HG02885 (cell line): ENCODE measurements at regions not wholly inside any gene's neighbourhood (a gene's known extent, or its start where the extent isn't known, plus 50 kb on each side); places are given as distances from the start of the nearest gene placed in this dataset.
A peak's percentile ranks its signal among the peaks of the same experiment; 100 is the strongest.
"Not testable (repeated sequence)": the region's sequence is repeated elsewhere in the genome, so short reads cannot be mapped to it uniquely, and the experiment has no call there.

Experiments
- ATAC-seq: cut with Tn5 transposase; IDR thresholded peaks from one replicate; pipeline ENCODE4 v1.9.1; 2021; ENCODE audit warnings: mild to moderate bottlenecking; ENCODE audit not compliant: unreplicated experiment, poor library complexity

DNA sequence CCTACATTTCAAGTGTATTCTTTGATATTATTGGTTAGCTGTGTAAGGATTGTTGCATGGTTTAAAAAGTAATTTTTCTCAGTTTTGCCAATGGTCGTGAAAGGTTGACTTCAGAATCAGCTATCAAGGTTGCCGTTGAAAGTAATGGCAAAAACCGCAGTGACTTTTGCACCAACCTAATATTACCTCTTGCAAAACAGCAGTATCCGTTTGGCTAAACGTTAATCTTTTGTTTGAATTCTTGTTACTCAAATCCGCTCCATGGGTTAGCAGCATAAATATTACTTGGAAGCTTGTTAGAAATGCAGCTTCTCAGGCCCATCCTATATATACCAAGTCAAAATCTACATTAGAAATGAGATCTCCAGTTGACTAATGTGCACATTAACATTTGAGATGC, 141.6 kb upstream of the PRSS12 start:
- not testable (repeated sequence) for ATAC-seq

DNA sequence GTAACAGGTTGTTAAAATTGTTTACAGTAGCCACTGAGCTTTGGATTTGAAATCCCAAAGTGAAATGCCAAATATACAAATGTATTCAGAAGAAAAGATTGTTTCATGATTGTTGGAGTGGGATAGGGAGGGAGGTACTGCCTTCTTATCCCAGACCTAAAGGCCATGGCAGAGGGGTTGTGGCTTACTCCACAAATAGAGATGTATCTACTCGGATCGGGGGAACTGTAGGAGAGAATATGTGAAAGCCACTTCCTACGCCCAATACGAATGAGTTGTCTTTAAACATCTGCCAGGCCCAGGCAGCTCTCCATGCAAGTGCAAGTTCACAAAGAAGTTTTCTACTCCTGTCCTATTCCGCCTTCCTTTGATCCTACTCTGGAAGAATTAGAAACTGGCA, 150.2 kb upstream of the PRSS12 start:
- ATAC-seq = not testable (repeated sequence)

DNA sequence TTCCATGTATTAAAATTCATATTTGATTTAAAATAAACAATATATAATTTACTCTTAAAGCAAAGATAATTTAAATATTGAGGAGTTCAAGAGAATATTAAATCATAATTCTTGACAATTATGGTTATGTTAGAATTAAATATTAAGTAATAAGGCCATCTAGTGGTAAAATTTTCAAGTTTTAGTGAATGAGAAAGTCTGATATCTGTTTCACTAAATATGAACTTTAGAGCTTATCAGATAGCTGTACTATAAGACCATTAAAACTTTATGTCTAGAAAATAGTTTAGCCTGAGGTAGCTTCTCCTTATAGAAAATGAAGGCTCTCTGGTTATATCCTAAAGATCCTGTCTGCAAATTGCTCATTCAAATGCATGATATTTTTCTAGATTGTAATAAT, 152.1 kb upstream of the PRSS12 start:
- ATAC-seq = not testable (repeated sequence)

DNA sequence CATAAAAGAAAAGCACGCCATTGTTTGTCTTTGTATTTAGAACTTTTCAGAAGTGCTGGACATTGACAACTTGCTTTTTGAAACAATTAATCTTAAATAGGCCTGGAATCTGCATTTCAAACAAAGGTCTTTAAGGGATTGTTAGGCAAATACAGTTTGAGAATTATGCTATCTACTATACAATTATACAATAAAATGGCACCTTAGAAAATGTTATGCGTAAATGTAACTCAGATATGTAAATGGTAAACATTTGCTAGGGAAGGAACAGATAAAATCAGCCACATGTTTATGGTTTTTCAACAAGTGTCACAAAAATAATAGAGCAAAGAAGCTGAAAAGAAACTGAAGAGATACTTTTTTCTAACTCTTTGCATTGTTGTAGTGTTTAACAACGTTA, 152.7 kb upstream of the PRSS12 start:
- ATAC-seq = not testable (repeated sequence)

DNA sequence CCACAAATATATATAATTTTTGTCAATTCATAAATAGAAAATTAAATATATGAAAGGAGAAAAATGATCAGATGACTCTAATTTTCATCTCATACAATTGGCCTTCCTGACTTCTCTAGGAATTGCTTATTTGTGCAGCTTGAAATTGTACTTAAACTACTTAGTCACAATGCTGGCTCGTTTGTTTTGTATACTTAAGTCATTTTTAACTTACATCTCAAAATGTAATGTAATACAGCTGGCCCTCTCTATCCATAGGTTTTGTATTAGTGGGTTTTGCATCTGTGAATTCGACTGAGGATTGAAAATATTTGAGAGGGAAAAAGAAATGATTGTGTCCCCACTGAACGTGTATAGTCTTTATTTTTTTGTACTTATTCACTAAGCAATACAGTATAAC, 160.1 kb upstream of the PRSS12 start:
- not testable (repeated sequence) for ATAC-seq

DNA sequence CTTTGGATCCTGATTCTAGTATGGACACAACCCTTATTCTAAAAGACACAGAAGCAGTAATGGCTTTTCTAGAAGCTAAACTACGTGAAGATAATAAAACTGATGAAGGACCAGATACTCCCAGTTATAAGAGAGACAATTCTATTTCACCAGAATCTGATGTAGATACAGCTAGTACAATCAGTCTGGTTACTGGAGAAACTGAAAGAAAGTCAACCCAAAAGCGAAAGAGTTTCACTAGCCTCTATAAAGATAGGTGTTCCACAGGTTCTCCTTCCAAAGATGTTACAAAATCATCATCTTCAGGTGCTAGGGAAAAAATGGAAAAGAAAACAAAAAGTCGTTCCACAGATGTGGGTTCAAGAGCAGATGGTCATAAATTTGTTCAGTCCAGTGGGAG, 161.5 kb upstream of the PRSS12 start:
- ATAC-seq = not testable (repeated sequence)

DNA sequence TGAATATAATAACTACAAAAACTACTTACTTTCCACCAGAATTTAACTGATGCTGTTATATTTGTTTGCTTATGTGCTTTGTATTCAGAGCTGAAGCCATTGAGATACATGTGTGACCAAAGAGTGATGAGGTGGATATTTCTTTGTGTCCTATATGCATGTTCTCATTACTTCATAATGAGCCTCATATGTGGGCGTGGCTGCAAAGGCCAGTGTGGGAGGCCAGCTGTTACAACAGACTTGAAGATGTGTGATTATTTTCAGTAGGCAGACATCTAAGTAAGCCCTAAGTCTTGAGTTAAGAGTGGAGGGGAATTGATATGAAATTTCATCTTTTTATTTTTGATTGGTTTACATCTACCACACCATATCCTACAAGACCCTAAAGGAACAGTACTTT, 163.3 kb upstream of the PRSS12 start:
- not testable (repeated sequence) for ATAC-seq

DNA sequence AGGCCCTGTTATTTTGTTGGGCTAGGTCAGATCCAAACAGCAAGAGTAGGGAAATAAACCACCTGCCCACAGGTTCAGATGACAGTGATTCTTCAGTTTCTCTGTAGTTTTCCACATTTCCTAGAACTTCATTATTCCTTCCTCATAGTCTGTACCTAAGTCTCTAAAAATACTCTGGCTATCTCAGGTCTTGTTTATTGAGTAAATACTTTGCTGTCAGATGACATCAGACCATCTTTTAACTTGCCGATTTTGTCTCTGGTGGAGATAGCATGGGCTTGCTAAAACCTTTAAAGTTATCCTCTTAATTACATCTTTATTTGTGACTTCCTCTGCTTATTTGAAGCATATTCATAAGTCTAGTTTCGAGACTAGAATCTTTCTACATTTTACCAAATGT, 155.1 kb upstream of the METTL14 start:
- ATAC-seq = not testable (repeated sequence)

DNA sequence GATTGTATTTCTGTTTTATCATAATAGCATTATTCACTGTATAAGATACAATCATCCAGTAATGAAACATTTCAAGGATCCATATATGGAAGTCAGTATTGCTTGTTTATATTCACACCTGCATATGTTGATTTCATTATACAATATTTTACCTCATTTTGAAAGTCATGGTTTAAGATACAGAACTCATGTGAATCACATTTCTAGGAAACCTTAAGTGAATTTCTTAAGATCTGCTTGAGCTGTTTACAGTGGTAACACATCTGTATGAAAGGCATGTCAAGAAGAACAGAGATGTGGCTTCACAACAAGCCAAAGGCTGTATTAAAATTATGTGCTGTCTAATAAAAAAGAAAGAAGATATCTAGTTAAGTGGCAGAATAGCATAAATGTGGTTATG, 153.2 kb upstream of the METTL14 start:
- not testable (repeated sequence) for ATAC-seq

DNA sequence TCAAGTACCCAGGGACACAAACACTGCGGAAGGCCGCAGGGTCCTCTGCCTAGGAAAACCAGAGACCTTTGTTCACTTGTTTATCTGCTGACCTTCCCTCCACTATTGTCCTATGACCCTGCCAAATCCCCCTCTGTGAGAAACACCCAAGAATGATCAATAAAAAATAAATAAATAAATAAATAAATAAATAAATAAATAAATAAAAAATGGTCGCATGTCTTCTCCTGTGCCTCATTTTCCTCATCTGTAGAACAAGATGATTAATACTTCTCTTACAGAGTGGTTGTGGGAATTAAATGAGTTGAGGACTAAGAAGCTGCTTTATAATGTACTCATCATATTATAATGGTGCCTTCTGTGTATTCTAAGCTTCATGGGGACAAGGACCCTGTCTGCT, 149.4 kb upstream of the METTL14 start:
- not testable (repeated sequence) for ATAC-seq

DNA sequence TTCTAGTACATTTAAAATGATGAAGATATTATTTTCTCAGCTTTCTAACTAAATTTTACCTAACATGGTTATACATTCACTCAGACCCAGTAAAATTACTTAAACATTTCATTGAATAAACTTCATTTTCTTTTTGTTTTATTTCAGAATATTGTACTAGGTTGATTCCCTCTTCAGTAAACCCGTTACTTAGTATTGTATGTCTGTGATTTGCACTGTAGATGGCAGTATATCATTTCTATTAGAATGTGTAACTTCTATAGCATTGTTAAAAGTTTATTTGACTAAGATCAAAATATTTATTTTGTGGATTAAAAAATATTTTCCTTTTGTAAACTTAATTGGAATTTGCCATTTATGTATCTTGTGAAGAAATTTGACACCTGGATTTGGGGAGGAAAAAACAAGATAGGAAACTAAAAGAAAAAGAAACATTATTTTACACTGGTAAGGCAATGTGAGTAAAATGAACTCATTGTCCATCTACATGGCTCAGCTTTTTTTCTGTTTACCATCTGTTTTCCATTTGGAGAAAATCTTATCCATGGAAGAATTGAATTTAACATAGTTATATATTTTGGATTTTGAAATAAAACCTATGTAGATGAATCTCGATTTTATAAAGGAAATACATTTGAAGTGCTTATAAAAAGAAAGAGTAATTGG, 145.6 kb upstream of the METTL14 start:
- peak; percentile 82 for ATAC-seq

DNA sequence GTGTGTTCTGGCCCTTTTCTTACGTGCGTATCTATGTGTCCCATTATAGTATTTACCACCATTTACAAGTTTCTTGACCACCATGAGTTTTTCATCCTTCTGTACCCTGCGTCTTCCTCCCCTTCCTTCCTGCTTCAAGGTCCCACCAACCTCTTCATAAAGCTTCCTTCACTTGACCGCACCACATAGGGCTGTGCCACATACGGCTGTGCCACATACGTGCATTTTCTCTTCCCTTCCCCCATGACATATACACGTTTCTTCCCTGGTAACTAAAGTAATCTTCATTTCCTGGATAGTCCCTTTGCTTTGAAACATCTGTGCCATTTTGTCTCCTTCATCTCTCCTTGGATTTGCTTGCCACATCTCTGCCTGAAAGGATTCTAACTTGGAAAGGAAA, 128.6 kb upstream of the METTL14 start:
- not testable (repeated sequence) for ATAC-seq

DNA sequence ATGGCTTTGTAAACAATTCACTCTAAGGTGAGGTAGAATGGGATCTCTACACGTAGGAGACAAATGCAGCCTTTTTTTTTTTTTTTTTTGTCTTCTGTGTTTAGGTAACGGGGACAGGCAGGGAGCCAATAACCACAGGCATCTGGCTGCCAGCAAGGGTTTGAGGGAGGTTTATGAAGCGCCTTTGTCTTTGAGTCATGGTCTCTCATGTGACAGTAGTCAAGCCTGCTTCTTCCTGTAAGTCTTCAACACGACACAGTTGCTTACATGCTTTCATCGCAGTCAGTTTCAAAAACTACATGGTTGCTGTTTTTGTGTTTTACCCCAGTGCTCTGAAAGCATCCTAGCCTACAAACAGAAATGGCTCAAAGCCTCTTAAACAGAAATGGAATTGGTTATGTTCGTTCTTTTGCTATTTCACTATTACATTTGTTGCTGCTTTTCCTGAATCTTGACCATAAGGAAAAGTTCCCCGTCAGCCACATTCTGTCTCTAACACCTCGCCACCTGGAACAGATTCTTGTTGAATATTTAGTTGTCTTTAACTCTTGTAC, 127.8 kb upstream of the METTL14 start:
- no peak for ATAC-seq

DNA sequence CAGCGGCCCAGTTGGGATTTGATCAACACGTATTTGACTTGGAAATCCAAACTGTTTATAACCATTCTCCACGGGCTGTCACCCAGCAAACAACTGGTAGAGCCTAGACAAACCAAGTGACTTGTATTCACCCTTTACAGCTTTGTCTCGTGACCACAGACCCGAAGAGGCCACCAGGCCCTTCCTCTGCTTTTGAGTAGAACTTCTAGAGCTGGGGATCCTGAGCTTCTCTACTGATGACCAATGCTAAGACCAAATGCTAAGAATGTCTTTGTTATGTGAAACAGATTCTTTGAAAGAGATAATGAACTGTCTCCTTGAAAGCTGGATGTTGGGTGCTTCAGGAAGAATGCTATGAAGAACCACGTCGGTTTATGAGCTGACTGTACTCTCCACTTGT, 127.0 kb upstream of the METTL14 start:
- not testable (repeated sequence) for ATAC-seq

DNA sequence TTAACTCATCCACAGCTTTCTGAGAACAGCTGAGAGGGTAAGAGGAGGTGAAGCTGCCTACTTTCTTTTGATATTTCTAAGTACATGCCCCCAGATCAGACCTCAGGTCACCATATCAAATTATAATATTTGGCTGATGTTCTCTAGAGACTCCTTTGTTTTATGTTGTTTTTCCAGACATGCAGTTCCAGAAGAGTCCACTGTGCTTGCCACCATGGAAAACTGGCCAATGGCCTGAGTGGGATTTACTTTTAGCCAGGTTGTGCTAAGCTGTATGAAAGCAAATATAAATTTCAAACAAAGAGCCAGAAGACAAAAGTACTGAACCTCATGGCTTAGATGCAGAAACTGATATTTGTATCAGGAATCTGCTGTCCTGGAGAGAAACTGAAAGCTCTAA, 123.6 kb upstream of the METTL14 start:
- ATAC-seq = not testable (repeated sequence)

DNA sequence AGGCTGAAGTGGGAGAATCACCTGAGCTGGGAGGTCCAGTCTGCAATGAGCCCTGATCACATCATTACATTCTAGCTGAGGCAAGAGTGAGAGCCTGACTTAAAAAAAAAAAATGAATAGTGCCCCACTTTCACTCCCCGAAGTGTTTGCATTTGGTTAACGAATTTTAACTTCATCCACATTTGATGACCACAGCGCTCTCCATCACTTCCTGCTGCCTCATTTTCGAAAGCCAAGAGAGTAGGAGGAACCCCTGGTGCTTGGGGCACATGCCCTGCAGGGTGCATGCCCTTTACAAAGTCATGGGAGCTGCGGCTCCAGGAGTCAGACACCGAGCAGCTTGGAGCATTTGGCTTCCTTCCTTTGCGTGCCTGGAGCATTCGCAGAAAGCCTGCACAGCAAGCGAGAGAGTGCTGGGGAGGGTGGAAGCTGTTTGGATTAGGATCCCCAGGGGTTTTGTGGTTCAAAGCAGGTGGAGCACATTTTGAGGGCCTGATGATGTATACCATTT, 119.1 kb upstream of the METTL14 start:
- ATAC-seq = peak; percentile 77

DNA sequence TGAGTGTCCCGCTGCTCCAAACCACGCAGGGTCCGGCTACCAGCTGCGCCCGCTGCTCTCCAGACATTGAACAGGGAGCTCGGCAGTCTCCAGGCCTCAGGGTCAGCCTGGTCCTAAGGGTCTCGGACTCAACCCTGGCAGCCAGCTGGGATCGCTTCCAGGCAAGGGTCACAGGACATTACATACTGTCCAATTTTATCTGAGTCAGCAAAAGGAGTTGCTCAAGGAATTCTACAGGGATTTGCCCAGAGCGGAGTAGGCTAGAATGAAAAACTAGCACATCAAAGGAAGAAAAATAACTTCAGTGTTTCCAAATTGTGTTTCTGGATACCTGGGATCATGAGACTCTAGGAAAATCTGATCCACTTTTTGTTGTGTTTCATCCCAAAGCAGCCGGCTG, 112.2 kb upstream of the METTL14 start:
- ATAC-seq = not testable (repeated sequence)

DNA sequence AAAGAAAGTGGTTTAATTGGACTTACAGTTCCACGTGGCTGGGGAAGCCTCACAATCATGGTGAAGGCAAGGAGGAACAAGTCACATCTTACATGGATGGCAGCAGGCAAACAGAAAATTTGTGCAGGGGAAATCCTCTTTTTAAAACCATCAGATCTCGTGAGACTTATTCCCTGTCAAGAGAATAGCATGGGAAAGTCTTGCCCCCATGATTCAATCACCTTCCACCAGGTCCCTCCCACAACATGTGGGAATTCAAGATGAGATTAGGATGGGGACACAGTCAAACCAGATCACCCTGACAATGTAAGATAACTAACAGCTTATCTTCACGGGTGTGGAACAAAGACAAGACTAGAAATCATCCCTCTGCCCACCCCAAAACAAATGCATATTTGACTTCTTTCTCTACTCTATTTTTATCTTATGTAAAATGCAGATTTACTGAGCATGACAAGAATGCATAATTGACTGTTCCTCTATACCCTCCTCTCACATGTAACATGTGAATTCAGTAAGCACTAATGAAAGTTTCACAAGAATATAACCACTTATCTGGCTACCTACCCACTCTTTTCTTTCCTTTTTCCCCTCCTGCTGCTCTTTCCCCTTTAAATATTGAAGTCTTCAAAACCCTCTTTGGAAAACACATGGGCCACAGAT, 110.8 kb upstream of the METTL14 start:
- ATAC-seq = not testable (repeated sequence)

DNA sequence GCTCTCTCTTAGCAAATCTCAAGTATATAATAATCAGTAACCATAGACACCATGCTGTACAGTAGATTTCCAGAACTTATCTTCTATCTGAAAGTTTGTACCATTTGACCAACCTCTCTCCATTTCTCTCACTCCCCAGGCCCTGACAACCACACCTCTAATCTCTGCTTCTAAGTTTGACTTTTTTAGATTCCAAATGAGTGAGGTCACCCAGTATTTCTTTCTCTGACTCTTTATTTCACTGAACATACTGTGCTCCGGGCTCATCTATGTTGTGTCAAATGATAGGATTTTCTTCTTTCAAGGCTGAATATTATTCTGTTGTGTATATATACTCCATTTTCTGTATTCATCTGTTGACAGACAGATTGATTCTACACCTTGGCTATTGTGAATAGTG, 110.1 kb upstream of the METTL14 start:
- ATAC-seq = not testable (repeated sequence)

DNA sequence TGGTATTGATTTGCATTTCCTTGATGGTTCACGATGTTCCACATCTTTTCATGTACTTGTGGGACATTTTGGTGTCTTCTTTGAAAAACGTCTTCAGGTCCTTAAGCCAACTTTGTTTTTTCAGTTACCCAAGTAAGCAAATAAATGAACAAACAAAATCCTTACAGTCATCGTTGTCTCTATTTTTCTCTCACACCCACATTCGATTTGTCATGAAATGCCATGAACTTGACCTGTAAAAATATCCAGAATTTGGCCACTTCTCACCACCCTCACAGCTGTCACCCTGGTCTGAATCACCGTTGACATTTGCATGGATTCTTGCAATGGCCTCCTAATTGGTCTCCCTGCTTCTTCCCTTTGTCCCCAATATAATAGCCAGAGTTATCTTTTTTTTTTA, 109.5 kb upstream of the METTL14 start:
- ATAC-seq = not testable (repeated sequence)

DNA sequence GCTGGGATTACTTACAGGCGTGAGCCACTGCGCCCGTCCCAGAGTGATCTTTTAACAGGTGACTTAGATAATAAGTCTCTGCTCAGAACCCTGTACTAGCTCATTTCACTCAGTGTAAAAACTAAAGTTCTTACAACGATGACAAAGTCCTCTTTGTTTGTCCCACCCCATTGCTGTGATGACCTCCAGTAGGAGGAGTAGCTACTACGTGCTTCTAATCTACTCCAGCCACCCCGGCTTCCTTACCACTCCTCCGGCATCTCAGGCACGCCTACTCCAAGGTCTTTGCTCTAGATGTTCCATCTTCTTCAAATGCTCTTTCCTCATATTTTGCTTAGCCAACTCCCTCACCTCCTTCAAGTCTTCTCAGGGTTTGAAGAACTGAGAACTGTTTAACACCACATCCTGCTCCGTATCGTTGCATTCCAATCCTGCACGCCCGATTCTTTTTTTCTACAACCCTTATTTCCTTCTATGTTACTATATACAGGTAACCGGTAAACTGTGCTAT, 108.4 kb upstream of the METTL14 start:
- not testable (repeated sequence) for ATAC-seq
